HG02759 (cell line): ENCODE measurements at regions not wholly inside any gene's neighbourhood (a gene's known extent, or its start where the extent isn't known, plus 50 kb on each side); places are given as distances from the start of the nearest gene placed in this dataset.
"Not testable (repeated sequence)": the region's sequence is repeated elsewhere in the genome, so short reads cannot be mapped to it uniquely, and the experiment has no call there.

Experiments
- ATAC-seq: cut with Tn5 transposase; IDR thresholded peaks from one replicate; pipeline ENCODE4 v1.9.1; 2021; ENCODE audit warnings: mild to moderate bottlenecking, moderate library complexity; ENCODE audit not compliant: unreplicated experiment

DNA sequence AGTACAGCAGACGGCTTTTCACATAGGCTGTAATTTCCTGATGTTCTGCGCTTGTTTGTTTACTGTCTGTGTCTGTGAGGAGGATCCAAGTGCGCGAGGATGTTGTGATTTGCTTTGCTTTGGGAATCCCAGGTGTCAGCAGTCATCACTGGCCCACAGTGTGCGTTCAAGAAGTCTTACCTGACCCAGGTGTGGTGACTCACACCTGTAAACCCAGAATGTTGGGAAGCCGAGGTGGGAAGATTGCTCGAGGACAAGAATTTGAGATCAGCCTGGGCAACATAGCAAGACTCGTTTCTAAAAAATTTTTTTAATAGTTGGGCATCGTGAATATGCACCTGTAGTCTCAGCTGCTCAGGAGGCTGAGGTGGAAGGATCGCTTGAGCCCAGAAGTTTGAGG is 110.7 kb downstream of the CRLF3 start:
- ATAC-seq = not testable (repeated sequence)

DNA sequence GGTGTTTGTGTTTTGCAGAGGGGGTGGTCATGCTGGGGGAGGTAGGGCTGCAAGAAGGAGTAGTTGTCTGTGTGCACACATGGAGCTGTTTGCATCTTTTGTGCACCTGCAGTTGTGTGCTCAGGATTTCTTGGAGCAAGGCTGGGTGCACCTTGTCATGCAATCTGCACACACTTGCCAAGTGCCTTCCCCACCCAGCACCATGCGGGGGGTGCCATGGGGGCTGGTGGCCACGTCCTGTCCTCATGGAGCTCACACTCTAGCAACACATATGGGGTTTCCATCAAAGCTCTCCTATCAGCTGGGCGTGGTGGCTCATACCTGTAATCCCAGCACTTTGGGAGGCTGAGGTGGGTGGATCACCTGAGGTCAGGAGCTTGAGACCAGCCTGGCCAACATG is 111.6 kb downstream of the CRLF3 start:
- not testable (repeated sequence) for ATAC-seq

DNA sequence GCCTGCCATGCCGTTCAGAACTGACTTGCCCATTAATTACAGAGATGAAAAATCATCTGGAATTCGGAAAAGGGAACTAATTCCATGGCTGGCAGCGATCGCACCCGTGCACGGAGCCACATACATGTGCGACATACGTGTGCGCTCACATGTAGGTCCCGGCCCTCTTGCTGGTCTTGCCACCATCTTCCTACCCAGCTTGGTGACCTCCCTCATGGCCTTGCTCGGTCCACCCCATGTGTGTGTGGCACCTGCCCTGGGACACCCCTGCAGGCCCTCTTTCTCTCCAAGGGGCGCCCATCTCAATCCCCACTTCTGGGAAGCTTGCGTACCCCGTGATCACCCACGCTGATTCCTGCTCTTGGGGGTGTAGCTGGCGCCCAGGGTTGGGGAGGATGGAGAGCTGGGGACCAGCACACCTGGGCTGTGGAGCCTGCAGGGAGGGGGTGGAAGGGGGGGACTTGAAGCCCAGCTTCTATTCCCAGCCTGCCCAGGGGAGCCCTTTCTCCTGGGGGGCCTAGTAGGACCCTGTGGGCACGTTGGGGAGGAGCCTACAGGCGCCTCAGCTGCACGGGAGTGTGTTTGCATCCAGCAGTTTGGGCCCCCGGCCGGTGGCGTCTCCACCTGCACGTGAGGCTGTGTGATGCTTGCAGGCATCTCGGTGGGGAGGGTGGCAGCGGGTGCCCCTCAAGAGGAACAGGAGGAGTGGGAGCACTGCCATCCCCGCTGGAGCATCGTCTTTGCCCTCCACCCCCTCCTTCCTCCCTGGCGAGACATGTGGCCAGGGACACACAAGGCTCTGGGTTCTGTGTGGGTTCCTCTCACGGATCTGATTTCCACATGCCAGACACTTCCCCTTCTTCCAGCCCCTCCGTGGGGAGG is 112.6 kb downstream of the CRLF3 start:
- not testable (repeated sequence) for ATAC-seq

DNA sequence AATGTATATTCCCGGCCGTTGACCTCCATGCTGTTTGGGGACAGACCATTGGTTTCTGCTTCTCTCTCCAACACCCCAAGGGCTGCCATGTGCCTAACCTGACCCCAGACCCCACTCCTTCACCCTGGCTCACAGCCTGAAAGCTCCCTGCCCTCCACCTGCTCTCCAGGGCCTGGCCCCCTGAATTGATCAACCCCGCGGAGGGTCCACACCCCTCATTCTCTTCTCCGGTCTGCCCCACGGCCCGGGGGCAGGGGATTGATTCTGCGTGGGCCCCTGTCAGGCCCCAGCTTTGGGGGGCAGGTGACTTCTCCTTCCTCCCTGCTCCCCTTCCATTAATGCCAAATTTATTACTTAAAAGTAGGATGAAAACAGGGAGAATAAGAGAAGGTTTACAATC is 113.3 kb downstream of the CRLF3 start:
- ATAC-seq = not testable (repeated sequence)

DNA sequence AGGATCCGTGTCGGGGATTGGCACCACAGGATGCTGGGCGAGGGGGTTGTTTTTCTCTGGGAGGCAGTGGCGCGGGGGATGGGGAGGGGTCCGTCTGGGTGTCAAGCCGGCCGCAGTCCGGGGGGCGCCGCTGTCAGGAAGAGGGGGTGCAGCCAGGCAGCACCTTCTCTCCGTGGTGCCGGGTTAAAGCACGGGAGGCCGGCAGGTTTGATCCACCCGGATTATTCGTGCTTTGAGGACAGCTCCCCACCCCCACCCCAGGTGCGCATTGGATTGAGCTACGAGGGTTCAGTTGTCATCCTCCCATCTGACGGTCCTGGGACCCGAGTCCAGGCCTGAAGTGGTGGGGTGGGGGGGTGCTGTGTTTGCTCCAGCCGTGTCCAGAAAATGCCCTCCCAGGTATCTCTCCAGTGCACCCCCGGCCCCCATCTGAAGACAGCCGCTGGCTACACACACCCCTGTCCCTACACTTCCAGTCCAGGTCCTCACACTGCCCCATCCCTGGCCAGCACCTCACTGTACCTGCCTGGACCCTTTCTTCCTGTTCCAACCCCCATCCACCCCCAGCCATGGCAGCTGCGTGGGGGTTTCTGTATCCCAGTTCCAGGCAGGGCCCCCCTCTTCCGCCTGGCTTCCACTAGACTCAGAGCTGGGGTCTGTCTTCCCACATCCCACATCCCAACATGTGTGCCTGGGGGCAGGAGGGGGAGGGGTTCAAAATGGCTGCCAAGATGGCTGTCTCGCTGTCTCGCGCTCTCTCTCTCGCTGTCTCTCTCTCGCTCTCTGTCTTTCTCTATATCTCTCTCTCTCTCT is 114.0 kb downstream of the CRLF3 start:
- ATAC-seq = not testable (repeated sequence)

DNA sequence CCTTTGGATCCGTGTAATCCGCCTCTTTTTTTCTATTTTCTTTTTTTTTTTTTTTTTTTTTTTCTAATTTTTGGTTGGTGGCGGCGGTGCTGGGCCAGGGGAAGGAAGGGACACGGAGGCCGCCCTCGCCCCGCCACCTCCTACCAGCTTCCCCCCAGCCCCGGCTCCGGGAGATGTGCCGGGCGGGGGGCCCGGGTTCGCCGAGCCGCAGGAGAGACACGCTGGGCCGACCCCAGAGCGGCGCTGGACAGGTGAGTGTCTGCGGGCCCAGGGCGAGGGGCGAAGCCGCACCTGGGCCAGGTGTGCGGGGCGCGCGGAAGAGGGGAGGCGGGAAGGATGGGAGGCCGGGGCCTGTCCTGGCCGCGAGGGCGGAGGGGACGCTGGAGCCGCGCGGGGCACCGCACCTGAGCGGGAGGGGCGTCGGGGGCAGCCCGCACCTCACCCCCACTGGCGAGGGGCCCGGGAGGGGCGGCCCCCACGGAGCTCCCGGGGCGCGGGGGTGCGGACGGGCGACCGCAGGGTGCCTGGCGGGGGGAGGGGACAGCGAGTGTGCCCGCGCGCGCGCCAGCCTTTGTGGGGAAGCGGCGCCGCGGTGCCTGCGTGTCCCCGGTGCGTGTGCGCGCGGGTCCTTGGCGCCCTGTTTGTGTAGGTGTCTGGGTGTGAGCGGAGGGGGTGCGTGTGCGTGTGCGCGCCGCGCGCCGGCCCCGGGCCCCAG is 114.8 kb downstream of the CRLF3 start:
- not testable (repeated sequence) for ATAC-seq

DNA sequence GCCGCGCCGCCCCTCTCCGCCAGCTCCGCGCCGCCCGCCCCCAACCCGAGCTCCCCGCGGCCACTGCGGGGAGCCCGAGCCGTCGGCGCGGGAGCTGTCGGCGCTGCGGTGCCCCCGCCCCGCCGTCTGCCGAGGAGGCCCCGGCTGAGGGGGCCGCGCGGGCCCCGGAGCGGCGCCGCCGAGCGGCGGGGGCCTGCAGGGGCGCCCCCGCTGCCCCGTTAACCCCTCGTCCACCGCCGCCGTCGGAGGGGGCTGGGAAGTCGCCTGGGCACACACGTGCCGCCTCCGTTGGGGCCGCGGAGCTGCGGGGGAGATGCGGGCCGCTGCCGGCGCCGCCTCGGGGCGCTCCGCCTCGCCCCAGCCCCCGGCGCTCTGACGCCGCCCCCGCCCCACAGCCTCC is 115.4 kb downstream of the CRLF3 start:
- ATAC-seq = peak; percentile 32

DNA sequence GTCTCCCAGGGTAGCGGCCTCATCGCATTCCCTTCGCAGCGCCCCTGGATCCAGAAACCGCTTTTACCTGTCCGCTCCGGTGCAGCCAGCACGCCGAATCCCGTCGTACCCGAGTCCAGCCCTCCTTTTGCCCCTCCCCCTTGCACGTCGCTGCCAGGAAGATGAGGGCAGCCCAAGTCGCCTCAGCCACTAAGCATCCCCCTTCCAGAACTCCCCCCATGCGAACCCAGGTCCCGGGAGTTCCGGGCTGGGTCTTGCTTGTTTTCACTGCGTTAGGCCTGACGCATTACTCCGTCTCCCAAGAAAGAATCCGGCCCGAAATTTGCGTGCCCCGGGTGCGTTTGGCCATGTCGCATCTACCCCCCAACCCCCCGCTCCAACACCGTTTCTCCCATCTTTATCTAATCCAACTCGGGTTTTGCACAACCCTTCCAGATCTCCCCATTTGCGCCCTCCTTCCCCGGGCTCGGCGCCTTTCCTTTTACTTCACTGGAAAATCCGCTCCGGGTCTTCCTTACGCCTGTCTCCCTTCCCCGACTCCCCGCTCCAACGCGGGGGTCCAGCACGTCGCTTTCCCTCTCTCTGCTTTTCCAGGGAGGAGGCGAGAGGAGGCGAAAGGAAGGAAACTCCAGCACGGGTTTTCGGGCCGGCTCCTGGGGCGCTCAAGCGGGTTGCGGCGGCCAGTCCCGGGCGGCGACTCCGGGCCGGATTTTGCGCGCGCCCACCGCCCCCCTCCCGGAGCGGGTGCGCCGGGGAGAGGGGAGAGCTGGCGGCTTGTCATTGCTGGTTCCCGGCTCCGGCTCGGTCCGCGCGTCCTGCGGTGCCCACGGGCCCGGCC is 116.0 kb downstream of the CRLF3 start:
- ATAC-seq = peak; percentile 63

DNA sequence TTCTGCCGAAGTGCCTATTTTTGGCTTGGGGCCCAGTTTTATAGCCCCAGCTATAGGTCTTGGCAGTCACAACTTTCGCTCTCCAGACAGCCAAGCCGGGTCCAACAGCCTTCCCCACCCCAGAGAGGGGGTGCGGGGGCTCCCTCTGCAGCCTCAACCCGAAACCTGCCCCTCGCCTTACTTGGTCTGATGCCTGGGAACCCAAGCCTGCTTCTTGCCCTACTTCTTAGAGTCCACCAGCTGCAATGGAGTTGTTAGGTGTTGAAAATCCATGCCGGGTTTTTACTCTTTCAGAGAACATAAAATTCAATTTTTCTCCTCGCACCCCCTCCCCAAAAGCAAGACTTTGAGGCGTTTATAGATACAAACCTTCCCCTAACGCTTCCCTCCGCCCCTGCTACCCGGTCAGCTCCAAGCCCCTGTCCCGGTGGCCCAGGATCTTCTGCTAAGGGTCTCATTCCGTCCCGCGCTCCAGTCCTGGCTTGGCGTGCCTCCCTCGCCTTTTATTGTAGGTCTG is 116.7 kb downstream of the CRLF3 start:
- not testable (repeated sequence) for ATAC-seq

DNA sequence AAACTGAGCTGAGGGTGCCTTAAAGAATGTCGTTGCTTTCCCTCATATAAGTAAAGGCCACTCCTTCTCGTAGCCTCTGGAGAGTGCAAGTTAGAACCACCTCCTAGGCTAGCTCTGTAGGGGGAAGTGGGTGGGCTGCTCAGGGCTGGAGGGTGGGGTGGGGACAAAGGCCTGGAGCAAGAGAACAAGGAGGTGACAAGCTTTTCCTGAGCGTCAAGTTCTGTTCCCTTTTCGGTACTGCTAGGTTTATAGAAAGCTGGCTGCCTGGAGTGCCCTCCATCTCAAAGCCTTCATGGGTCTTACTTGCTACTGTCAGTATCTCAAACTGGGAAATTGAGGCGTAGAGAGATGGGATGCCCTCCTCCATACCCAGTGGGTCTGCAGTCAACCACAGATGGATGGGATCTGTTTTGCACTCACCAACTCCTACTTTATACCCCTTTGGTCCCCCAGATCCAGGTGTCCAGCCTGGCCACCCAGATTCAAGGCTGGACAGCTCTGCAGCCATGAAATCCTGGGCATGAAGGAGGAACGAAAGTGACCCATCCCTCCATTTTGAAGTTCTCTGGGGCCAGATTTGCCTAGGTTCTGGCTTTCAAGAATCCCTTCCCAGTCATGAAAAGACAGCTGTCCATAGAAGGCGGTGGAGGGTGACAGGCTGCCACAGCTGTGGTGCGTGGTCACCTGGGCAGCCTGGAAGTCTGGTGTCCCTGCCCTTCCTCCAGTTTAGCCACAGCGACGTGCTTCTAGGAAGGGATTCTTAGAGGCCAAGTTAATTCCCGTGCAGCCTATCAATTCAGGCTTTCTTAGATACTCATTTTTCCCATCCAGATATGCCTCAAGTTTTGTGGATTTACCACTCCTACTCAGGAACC is 117.8 kb downstream of the CRLF3 start:
- ATAC-seq = not testable (repeated sequence)

DNA sequence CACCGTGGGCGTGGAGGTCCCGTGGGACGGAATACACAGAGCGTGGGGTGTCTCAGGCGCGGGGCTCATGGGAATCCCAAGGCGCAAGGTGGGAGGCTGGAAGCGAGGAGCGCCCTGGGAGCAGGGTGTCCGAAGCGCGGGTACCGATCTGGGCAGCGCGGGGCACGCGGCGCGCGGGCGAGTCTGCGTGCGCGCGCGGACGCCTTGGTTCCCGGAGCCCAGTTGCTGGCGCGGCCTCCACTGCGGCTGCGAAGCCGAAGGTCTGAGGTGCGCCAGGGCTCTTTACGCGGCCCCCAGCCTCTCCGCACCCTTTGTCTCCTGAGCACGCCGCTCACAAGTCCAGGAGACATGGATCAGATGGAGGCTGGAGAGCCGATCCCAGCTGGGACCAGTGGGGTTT is 118.5 kb downstream of the CRLF3 start:
- not testable (repeated sequence) for ATAC-seq

DNA sequence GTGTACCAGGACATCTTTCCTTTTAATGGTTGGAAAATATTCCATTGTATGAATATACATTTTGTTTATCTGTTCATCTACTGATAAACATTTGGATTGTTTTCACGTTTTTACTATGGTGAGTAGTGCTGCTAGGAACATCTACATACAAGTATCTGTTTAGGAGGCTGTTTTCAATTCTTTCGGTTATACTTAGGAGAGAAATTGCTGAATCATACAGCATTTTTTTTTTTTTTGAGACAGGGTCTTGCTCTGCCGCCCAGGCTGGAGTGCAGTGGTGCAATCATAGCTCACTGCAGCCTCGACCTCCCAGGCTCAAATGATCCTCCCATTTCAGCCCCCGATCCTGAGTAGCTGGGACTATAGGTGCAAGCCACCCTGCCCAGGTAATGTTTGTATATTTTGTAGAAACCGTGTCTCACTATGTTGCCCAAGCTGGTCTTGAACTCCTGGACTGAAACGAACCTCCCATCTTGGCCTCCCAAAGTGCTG is 122.9 kb downstream of the CRLF3 start:
- ATAC-seq = no peak

DNA sequence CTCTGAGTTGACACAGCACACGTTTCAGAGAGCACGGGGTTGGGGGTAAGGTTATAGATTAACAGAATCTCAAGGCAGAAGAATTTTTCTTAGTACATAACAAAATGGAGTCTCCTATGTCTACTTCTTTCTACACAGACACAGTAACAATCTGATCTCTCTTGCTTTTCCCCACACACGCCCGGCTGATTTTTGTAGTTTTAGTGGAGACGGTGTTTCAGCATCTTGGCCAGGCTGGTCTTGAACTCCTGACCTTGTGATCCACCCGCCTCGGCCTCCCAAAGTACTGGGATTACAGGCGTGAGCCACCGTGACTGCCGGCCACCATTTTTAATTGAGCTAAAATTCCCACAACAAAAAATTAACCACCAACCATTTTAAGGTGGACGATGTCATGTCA is 123.7 kb downstream of the CRLF3 start:
- not testable (repeated sequence) for ATAC-seq

DNA sequence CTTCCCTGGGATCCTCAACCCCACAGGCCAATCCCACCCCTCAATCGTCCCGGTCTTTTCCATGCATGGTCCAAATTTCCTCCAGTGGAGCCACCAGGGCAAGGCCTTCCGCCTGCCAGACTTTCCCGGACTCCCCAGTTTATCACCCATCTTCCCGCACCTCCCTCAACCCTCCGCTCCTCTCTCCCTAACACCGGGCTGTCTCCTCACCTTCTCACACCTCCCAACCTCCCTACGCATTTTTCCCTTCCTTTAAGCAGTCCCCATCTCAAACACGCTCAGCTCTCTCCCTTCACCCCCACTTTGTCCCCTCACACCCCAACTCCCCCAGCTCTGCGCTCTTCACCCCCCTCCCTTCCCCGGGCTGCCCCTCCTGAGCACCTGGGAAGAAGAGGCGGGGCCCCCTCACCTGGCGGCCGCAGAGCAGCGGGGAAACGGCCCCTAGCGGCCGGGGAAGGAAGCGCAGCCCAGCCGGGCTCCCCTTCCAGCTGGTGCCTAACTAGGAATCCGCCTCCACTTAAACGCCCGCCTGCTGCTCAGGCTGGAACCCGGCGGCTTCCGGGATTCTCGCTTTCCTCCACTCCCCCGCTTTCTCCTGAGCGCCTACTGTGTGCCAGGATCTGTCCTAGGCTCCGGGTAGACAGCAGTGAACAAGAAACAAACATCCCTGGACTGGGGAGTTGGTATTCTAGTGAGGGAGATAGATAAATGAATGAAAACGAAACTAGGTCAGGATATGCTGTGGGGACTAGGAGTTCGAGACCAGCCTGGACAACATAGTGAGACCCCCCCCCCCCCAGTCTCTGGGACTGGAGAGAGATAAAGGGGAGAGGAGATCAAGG is 126.7 kb downstream of the CRLF3 start:
- not testable (repeated sequence) for ATAC-seq

DNA sequence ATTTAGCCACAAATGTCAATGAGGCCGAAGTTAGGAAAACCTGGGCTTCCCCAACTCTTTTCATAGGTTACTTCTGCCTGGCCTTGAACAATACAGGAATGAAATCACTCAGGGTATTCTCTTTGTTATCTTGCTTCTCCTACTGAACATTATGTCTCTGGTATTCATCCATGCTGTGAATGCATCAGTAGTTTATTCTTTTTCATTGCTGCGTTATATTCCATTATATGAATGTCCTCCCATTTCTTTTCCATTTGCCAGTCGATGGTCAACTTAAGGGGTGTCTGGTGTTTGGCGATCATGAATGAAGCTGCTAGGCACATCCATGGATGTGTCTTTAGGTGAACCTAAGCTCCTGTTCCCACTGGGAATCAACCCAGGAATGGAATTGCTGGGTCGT is 128.3 kb downstream of the CRLF3 start:
- ATAC-seq = no peak

DNA sequence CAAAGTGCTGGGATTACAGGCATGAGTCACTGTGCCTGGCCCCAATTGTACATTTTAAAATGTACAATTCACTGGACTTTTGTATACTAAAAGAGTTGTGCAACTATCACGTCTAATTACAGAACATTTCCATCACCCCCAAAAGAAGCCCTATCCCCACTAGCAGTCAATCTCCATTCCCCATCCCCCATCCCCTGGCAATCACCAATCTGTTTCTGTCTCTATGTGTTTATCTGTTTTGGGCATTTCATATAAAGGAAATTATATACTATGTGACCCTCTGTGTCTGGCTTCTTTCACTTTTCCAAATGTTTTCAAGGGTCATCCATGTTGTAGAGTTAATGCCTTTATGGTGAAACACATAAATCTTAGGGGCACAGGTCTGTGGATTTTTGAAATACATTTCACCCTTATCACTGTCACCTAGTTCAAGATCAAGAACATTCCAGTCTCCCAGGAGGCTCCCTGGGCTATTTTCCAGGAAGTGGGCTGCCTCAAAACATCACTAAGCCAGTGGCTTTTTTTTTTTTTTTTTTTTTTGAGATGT is 129.2 kb downstream of the CRLF3 start:
- ATAC-seq = not testable (repeated sequence)

DNA sequence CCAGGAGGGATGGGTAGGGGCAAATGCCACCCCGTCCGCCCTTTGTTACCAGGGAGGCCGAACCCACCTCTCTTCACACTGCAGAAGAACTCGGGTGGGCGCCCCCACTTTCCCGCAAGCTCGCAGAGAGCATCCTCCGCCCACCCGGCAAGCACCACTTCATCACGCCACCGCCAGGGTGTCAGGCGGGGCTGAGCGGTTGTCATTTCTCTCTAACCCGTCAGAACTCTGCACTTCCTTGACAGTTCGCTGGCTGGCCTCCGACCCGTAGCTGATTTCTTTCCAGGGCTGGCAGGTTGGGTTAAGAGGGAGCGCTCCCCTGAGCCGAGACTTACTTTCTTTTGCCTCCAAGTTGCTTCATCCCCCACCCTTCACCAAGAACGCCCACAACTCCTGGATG is 130.7 kb downstream of the CRLF3 start:
- ATAC-seq = not testable (repeated sequence)
